IPS-18a (cell line): ENCODE measurements at regions not wholly inside any gene's neighbourhood (a gene's known extent, or its start where the extent isn't known, plus 50 kb on each side); places are given as distances from the start of the nearest gene placed in this dataset.

Experiments
- H3K27ac ChIP-seq: one replicate; pipeline ENCODE4 v1.5.1; 2013; ENCODE audit warnings: low read length
- H3K27me3 ChIP-seq: one replicate; pipeline ENCODE4 v1.6.1; 2013; ENCODE audit warnings: mild to moderate bottlenecking, low read length; ENCODE audit not compliant: control insufficient read depth, insufficient read depth
- H3K36me3 ChIP-seq: one replicate; pipeline ENCODE4 v1.6.1; 2013; ENCODE audit warnings: low read depth, low read length; ENCODE audit not compliant: control insufficient read depth
- H3K4me1 ChIP-seq: one replicate; pipeline ENCODE4 v1.6.1; 2013; ENCODE audit warnings: low read depth, low read length; ENCODE audit not compliant: control insufficient read depth
- H3K4me3 ChIP-seq: one replicate; pipeline ENCODE4 v1.5.1; 2013; ENCODE audit warnings: low read length
- H3K9ac ChIP-seq: one replicate; pipeline ENCODE4 v1.6.1; 2013; ENCODE audit warnings: mild to moderate bottlenecking, low read length, moderate library complexity
- H3K9me3 ChIP-seq: one replicate; pipeline ENCODE4 v1.6.1; 2013; ENCODE audit warnings: low read depth, low read length; ENCODE audit not compliant: control insufficient read depth

DNA sequence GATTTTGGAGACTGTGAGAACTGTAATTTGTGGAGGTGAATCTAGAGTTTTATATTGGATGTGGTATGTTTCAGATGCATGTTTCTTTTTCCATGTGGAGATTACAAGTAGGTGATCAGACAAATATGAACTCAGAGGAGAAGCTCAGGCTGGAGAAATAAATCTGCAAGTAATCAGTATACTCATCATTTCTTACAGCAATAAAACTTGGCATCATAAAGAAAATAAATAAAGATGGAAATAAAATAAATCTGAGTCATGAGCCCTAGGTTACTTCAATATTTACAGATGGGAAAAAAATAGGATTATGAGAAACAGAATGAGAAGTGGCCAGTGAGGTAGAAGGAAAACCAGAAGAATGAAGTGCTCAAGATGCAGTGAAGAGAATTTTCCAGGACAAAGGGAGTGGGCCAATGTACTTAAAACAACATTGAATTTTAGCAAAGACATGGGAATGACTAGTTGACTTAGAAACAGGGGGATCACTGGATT lies 453.8 kb downstream of the DSC3 start:
- Histone ChIP-seq H3K4me3 (no peak overlapping the region), H3K27ac (no peak overlapping the region), H3K27me3 (no peaks in the 10 kb centered on the region), H3K9ac (no peak overlapping the region), H3K4me1 (no peaks in the 10 kb centered on the region), H3K36me3 (no peaks in the 10 kb centered on the region), H3K9me3 (no peaks in the 10 kb centered on the region)

DNA sequence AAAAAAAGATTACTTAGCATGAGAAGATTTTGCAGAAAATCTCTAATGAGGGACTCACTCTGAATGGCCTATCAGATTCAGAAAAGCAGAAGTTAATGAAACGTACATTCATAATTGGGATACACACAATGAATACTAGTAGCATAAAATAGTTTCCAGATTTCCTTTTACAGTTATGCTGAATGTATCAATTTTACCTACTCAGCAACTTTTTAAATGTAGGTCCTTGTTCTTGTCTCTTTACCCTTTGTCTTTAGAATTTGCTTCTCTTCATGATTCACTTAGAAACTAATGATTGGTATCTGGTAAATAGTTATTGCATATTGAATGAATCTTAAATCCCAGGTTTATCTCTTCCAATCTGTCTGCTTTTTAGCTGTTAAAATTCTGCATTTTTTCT lies 458.8 kb downstream of the DSC3 start:
- Histone ChIP-seq H3K4me3 (no peak overlapping the region), H3K27me3 (no peaks in the 10 kb centered on the region)

DNA sequence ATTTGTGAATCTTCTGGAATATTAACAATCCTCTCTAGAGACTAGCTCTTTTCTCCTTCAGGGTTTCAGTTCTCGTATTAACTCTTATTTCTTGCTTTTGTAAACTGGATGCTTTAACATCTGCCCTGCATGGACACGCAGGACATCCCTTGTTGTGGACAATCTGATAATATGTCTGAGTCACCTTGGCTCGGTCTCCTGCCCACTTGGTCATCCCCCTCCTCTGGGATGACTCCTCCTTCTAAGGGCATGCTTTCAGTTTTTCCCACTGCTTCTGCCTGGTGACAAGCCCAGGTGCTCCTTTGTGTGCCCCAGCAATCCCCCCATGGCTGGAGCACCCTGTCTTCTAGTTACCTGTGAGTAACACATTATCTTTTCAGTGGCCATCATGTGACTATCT lies 460.5 kb downstream of the DSC3 start:
- no peak overlapping the region for H3K4me3 ChIP-seq
- H3K9ac ChIP-seq, result no peak overlapping the region
- H3K36me3 ChIP-seq, result no peaks in the 10 kb centered on the region
- H3K27me3 ChIP-seq, result no peaks in the 10 kb centered on the region
- H3K9me3 ChIP-seq, result no peaks in the 10 kb centered on the region
- no peaks in the 10 kb centered on the region for H3K4me1 ChIP-seq
- no peak overlapping the region for H3K27ac ChIP-seq

More for the DNA sequence above, 458.8 kb downstream of the DSC3 start:
- Histone ChIP-seq H3K4me1 (no peaks in the 10 kb centered on the region), H3K9ac (no peak overlapping the region), H3K9me3 (no peaks in the 10 kb centered on the region), H3K27ac (no peak overlapping the region), H3K36me3 (no peaks in the 10 kb centered on the region)

DNA sequence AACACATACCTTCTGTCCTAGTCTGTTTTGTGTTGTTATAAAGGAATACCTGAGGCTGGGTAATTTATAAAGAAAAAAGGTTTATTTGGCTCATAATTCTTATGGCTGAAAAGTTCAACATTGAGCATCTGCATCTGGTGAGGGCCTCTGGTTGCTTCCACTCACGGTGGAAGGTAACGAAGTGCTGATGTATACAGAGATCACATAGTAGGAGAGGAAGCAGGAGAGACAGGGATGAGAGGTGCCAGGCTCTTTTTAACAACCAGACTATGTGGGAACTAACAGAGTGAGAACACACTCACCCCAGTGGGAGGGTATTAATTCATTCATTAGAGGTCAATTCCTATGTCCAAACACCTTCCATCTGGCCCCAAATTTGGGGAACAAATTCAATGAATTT lies 463.8 kb downstream of the DSC3 start:
- H3K9me3 ChIP-seq, result no peaks in the 10 kb centered on the region
- no peaks in the 10 kb centered on the region for H3K36me3 ChIP-seq
- no peaks in the 10 kb centered on the region for H3K4me1 ChIP-seq
- no peak overlapping the region for H3K4me3 ChIP-seq
- no peak overlapping the region for H3K27ac ChIP-seq
- H3K27me3 ChIP-seq, result no peaks in the 10 kb centered on the region
- no peak overlapping the region for H3K9ac ChIP-seq

- Histone ChIP-seq H3K27ac (no peak overlapping the region), H3K4me1 (no peaks in the 10 kb centered on the region), H3K9me3 (no peaks in the 10 kb centered on the region), H3K27me3 (no peaks in the 10 kb centered on the region), H3K36me3 (no peaks in the 10 kb centered on the region), H3K4me3 (no peak overlapping the region), H3K9ac (no peak overlapping the region)
Observed at GRCh38 chr18:30572214-30572613, 470.3 kb downstream of the DSC3 start.

DNA sequence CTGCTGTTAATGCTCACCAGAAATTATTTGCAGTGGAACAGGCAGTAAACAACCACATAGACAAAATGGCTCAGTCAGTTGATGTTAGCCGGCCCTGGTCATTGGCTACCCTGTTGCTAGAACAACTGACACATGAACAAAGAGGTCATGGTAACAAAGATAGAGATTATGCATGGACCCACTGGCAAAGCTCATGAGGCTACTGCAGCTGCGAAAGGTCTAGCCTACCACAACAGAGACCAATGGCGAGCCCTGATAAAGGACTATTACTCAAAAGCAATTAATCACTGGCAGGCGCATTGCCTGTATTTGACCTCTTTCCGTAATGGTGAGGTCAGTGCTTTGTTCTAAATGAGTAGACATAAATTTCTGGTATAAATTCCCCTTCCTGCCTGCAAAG lies 474.2 kb downstream of the DSC3 start:
- Histone ChIP-seq H3K9me3 (no peaks in the 10 kb centered on the region), H3K9ac (no peak overlapping the region), H3K4me3 (no peak overlapping the region), H3K27me3 (no peaks in the 10 kb centered on the region), H3K27ac (no peak overlapping the region), H3K36me3 (no peaks in the 10 kb centered on the region), H3K4me1 (no peaks in the 10 kb centered on the region)

DNA sequence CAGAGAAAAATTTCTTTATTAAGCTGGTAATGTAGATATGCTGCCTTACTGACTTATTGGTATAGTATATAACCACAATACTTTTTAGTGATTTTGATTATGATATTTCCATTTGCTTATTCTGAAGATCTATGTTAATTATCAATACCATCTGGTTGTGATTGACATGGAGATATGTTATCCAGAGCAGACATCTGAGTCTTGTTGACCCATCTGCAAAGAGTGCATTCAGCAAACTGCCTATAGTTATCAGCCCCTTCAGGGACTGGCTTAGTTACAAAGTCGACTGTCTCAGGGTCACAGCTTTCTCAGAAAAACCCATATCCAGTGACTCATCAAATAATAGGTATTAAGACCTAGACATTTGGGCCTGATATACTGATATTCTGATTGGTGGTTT lies 475.7 kb downstream of the DSC3 start:
- Histone ChIP-seq H3K9ac (no peak overlapping the region), H3K4me3 (no peak overlapping the region), H3K27me3 (no peaks in the 10 kb centered on the region), H3K4me1 (no peaks in the 10 kb centered on the region), H3K9me3 (no peaks in the 10 kb centered on the region), H3K27ac (no peak overlapping the region), H3K36me3 (no peaks in the 10 kb centered on the region)

DNA sequence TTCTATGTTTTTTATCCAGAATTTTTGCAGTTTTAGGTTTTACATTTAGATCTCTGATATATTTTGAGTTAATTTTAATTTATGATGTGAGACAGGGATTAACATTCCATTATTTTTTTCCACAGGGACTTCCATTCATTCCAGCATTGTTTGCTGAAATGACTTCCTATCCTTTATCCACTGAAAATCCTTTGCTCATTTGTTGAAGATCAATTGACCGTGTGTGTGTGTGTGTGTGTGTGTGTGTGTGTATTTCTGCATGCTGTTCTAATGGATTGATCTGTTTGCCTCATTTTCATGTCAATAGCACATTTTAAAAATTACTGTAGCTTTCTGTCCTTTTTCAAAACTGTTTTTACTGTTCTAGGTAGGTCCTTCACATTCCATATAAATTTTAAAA lies 480.3 kb downstream of the DSC3 start:
- Histone ChIP-seq H3K4me1 (no peaks in the 10 kb centered on the region), H3K36me3 (no peaks in the 10 kb centered on the region), H3K9me3 (no peaks in the 10 kb centered on the region)

DNA sequence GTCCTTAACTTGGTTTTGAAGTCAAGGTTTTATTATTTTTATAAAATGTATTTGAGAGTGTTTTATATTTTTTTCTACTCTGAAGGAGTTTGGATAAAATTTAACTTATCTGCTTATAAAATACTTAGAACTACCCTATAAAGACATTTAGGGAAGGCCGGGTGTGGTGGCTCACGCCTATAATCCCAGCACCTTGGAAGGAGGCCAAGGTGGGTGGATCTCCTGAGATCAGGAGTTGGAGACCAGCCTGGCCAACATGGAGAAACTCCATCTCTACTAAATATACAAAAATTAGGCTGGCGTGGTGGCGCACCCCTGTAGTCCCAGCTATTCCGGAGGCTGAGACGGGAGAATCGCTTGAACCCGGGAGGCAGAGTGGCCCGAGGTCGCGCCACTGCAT lies 486.4 kb downstream of the DSC3 start:
- Histone ChIP-seq H3K4me3 (no peak overlapping the region), H3K9ac (no peak overlapping the region), H3K36me3 (no peaks in the 10 kb centered on the region), H3K9me3 (no peaks in the 10 kb centered on the region), H3K4me1 (no peaks in the 10 kb centered on the region), H3K27ac (no peak overlapping the region), H3K27me3 (no peaks in the 10 kb centered on the region)

More for the DNA sequence above, 480.3 kb downstream of the DSC3 start:
- Histone ChIP-seq H3K27me3 (no peaks in the 10 kb centered on the region), H3K4me3 (no peak overlapping the region), H3K9ac (no peak overlapping the region), H3K27ac (no peak overlapping the region)

- H3K9me3 ChIP-seq, result no peaks in the 10 kb centered on the region
- no peak overlapping the region for H3K27ac ChIP-seq
- no peaks in the 10 kb centered on the region for H3K4me1 ChIP-seq
- H3K36me3 ChIP-seq, result no peaks in the 10 kb centered on the region
- H3K9ac ChIP-seq, result no peak overlapping the region
- H3K27me3 ChIP-seq, result no peaks in the 10 kb centered on the region
- H3K4me3 ChIP-seq, result no peak overlapping the region
Observed at GRCh38 chr18:30545393-30545792, 497.1 kb downstream of the DSC3 start.

- Histone ChIP-seq H3K9me3 (no peaks in the 10 kb centered on the region), H3K4me3 (no peak overlapping the region), H3K36me3 (no peaks in the 10 kb centered on the region), H3K27ac (no peak overlapping the region), H3K4me1 (no peaks in the 10 kb centered on the region), H3K27me3 (no peaks in the 10 kb centered on the region), H3K9ac (no peak overlapping the region)
Observed at GRCh38 chr18:30544141-30544540, 498.4 kb downstream of the DSC3 start.

GRCh38 chr18:30533716-30534115 lies 508.8 kb downstream of the DSC3 start:
- no peaks in the 10 kb centered on the region for H3K9me3 ChIP-seq

More at GRCh38 chr18:30533716-30534115, 508.8 kb downstream of the DSC3 start:
- H3K27me3 ChIP-seq, result no peaks in the 10 kb centered on the region
- no peak overlapping the region for H3K9ac ChIP-seq
- H3K36me3 ChIP-seq, result no peaks in the 10 kb centered on the region
- H3K4me1 ChIP-seq, result peaks cover 6% of the 10 kb centered on the region
- no peak overlapping the region for H3K4me3 ChIP-seq
- H3K27ac ChIP-seq, result no peak overlapping the region
